ENCODE measurements at regions not wholly inside any gene's neighbourhood (a gene's known extent, or its start where the extent isn't known, plus 50 kb on each side); places are given as distances from the start of the nearest gene placed in this dataset.

DNA sequence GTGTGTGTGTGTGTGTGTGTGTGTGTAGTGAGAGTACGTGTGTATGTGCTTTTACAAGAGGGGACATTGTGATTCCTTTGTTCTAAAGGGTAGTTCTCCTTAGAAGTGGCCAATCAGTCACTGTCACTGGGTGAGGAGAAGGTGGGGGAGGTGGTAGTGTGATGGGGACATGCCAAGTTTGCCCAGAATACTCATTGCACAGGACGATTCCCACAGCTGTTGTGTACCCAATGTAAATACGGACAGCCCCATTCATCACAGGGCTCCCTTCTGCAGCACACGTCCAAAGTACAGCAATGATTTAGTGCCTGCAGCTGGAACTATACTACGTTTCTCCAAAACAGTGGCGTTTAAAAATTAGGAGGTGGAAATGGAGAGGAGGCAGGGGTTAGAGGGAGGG lies 287.8 kb downstream of the TLR4 start:
- H3K9ac ChIP-seq (ENCODE audit: low read length), result no peak overlapping the region
- no peaks in the 10 kb centered on the region for H4K20me1 ChIP-seq (ENCODE audit: insufficient read depth, low read length)
- no peak overlapping the region for H3K27ac ChIP-seq (ENCODE audit: low read depth, low read length)
- Mint-ChIP-seq H3K36me3 (ENCODE audit: low read depth, unreplicated experiment) (no peaks in the 10 kb centered on the region), H3K4me1 (ENCODE audit: low read depth, unreplicated experiment) (no peaks in the 10 kb centered on the region), H3K27ac (ENCODE audit: unreplicated experiment) (no peak overlapping the region), H3K27me3 (ENCODE audit: low read depth, unreplicated experiment) (no peaks in the 10 kb centered on the region), H3K9me3 (ENCODE audit: unreplicated experiment) (no peaks in the 10 kb centered on the region), H3K4me3 (ENCODE audit: unreplicated experiment) (no peak overlapping the region)
- no peaks in the 10 kb centered on the region for H3K4me1 ChIP-seq (ENCODE audit: insufficient read depth, low read length)
- H3K9me3 ChIP-seq (ENCODE audit: insufficient read depth, low read depth, low read length), result no peaks in the 10 kb centered on the region
- H3K36me3 ChIP-seq (ENCODE audit: insufficient read depth, low read length), result no peaks in the 10 kb centered on the region
- no peak for TF ChIP-seq EZH2 (IDR thresholded peaks at IDR 0.05; ENCODE audit: insufficient read depth, low read length)
- TF ChIP-seq, protein P1, sequence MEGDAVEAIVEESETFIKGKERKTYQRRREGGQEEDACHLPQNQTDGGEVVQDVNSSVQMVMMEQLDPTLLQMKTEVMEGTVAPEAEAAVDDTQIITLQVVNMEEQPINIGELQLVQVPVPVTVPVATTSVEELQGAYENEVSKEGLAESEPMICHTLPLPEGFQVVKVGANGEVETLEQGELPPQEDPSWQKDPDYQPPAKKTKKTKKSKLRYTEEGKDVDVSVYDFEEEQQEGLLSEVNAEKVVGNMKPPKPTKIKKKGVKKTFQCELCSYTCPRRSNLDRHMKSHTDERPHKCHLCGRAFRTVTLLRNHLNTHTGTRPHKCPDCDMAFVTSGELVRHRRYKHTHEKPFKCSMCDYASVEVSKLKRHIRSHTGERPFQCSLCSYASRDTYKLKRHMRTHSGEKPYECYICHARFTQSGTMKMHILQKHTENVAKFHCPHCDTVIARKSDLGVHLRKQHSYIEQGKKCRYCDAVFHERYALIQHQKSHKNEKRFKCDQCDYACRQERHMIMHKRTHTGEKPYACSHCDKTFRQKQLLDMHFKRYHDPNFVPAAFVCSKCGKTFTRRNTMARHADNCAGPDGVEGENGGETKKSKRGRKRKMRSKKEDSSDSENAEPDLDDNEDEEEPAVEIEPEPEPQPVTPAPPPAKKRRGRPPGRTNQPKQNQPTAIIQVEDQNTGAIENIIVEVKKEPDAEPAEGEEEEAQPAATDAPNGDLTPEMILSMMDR (IDR thresholded peaks at IDR 0.05; ENCODE audit: insufficient read depth, low read depth, low read length), result no peak
- FAIRE-seq, result no peak
- no peak overlapping the region for H2AFZ ChIP-seq (ENCODE audit: low read depth, low read length)
- H3K4me3 ChIP-seq (ENCODE audit: insufficient read depth, low read depth, low read length), result no peak overlapping the region
- no peak overlapping the region for H3K4me2 ChIP-seq (ENCODE audit: low read length)
- H3K79me2 ChIP-seq (ENCODE audit: insufficient read depth, low read length), result no peaks in the 10 kb centered on the region
- no peaks in the 10 kb centered on the region for H3K27me3 ChIP-seq (ENCODE audit: insufficient read depth, low read length)
- DNase-seq (ENCODE audit: low read depth), result no peak

DNA sequence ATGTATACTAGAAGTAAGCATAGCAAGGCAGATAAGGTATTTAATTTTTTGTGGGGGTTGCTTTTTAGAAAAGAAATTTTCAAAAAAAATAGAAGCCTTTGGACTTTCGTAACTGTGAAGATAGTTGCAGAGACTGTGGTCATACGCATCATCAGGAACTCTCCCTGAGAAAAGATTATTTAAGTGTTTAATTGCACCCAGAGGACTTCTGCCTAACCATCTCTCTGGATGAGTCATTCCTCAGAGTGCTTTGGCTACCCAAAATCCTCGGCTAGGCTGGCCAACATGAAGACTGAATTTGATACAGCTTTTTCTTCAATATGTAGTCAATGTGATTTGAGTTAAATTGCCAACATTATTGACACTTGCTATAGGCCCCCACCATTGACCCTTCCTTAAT lies 296.4 kb downstream of the TLR4 start:
- FAIRE-seq, result no peak
- H3K27ac Mint-ChIP-seq (ENCODE audit: unreplicated experiment), result no peak overlapping the region

DNA sequence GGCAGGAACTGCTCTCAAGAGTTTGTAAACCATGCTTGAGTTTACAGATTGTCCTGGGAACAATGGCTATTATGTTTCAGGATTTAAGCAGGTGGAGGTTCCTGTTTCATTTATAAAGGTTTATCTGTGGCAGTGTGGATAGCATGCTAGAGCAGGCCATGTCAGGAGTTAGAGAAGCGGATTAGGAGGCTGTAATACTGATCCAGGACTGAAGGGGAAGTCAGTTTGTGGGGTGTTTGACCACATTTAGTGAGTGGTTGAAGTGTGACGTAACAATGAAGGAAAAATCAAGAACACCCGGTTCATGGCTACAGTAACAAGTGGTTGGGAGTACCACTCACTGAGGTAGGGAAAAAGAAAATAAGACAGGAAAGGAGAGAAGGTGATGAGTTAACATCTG lies 299.0 kb downstream of the TLR4 start:
- Histone ChIP-seq H3K4me1 (ENCODE audit: insufficient read depth, low read length) (no peaks in the 10 kb centered on the region), H3K9me3 (ENCODE audit: insufficient read depth, low read depth, low read length) (no peaks in the 10 kb centered on the region), H3K4me3 (ENCODE audit: insufficient read depth, low read depth, low read length) (no peak overlapping the region), H3K4me2 (ENCODE audit: low read length) (no peak overlapping the region), H2AFZ (ENCODE audit: low read depth, low read length) (no peak overlapping the region), H3K79me2 (ENCODE audit: insufficient read depth, low read length) (no peaks in the 10 kb centered on the region), H3K27ac (ENCODE audit: low read depth, low read length) (no peak overlapping the region), H3K27me3 (ENCODE audit: insufficient read depth, low read length) (no peaks in the 10 kb centered on the region), H3K9ac (ENCODE audit: low read length) (no peak overlapping the region), H3K36me3 (ENCODE audit: insufficient read depth, low read length) (no peaks in the 10 kb centered on the region), H4K20me1 (ENCODE audit: insufficient read depth, low read length) (no peaks in the 10 kb centered on the region)
- no peak overlapping the region for H3K4me3 Mint-ChIP-seq (ENCODE audit: unreplicated experiment)
- no peaks in the 10 kb centered on the region for H3K36me3 Mint-ChIP-seq (ENCODE audit: low read depth, unreplicated experiment)
- no peak for DNase-seq (ENCODE audit: low read depth)
- TF ChIP-seq EZH2 (IDR thresholded peaks at IDR 0.05; ENCODE audit: insufficient read depth, low read length), result no peak
- TF ChIP-seq, protein P1 (IDR thresholded peaks at IDR 0.05; ENCODE audit: insufficient read depth, low read depth, low read length), result no peak
- H3K27me3 Mint-ChIP-seq (ENCODE audit: low read depth, unreplicated experiment), result peaks cover 2% of the 10 kb centered on the region
- H3K9me3 Mint-ChIP-seq (ENCODE audit: unreplicated experiment), result no peaks in the 10 kb centered on the region
- H3K4me1 Mint-ChIP-seq (ENCODE audit: low read depth, unreplicated experiment), result no peaks in the 10 kb centered on the region
- no peak overlapping the region for H3K27ac Mint-ChIP-seq (ENCODE audit: unreplicated experiment)
- FAIRE-seq, result no peak

More for the DNA sequence above, 296.4 kb downstream of the TLR4 start:
- Histone ChIP-seq H3K4me2 (ENCODE audit: low read length) (no peak overlapping the region), H3K79me2 (ENCODE audit: insufficient read depth, low read length) (no peaks in the 10 kb centered on the region), H3K27me3 (ENCODE audit: insufficient read depth, low read length) (no peaks in the 10 kb centered on the region), H3K4me3 (ENCODE audit: insufficient read depth, low read depth, low read length) (no peak overlapping the region), H4K20me1 (ENCODE audit: insufficient read depth, low read length) (no peaks in the 10 kb centered on the region), H3K36me3 (ENCODE audit: insufficient read depth, low read length) (no peaks in the 10 kb centered on the region), H3K4me1 (ENCODE audit: insufficient read depth, low read length) (no peaks in the 10 kb centered on the region), H3K9me3 (ENCODE audit: insufficient read depth, low read depth, low read length) (no peaks in the 10 kb centered on the region), H3K27ac (ENCODE audit: low read depth, low read length) (no peak overlapping the region), H3K9ac (ENCODE audit: low read length) (no peak overlapping the region), H2AFZ (ENCODE audit: low read depth, low read length) (no peak overlapping the region)
- H3K9me3 Mint-ChIP-seq (ENCODE audit: unreplicated experiment), result no peaks in the 10 kb centered on the region
- H3K4me1 Mint-ChIP-seq (ENCODE audit: low read depth, unreplicated experiment), result no peaks in the 10 kb centered on the region
- DNase-seq (ENCODE audit: low read depth), result no peak
- TF ChIP-seq, protein P1 (IDR thresholded peaks at IDR 0.05; ENCODE audit: insufficient read depth, low read depth, low read length), result no peak
- TF ChIP-seq EZH2 (IDR thresholded peaks at IDR 0.05; ENCODE audit: insufficient read depth, low read length), result no peak
- H3K4me3 Mint-ChIP-seq (ENCODE audit: unreplicated experiment), result no peak overlapping the region
- no peaks in the 10 kb centered on the region for H3K27me3 Mint-ChIP-seq (ENCODE audit: low read depth, unreplicated experiment)
- no peaks in the 10 kb centered on the region for H3K36me3 Mint-ChIP-seq (ENCODE audit: low read depth, unreplicated experiment)

Measured in astrocyte (in vitro differentiated cells and primary cell).